GM19238 (cell line): ENCODE measurements at regions not wholly inside any gene's neighbourhood (a gene's known extent, or its start where the extent isn't known, plus 50 kb on each side); places are given as distances from the start of the nearest gene placed in this dataset.

ENCODE experiments used
- DNase-seq: peaks from one replicate; pipeline ENCODE4 v3.0.0; 2011; ENCODE audit warnings: low spot score; ENCODE audit not compliant: insufficient read length

- DNase-seq: no peak
Measured at GRCh38 chr19:30151081-30151480, 209.0 kb downstream of the URI1 start.

- DNase-seq: no peak
Measured at GRCh38 chr19:30152510-30153291, 210.7 kb downstream of the URI1 start.

- DNase-seq: peak; percentile 27
Measured at GRCh38 chr19:30153326-30154210, 211.5 kb downstream of the URI1 start.

GRCh38 chr19:30154410-30154809, 212.4 kb downstream of the URI1 start:
- DNase-seq: no peak

- no peak for DNase-seq
Measured at GRCh38 chr19:30155381-30156200, 213.6 kb downstream of the URI1 start.

GRCh38 chr19:30156646-30157045, 214.6 kb downstream of the URI1 start:
- DNase-seq: no peak

- DNase-seq: no peak
Measured at GRCh38 chr19:30158067-30158892, 213.9 kb upstream of the ZNF536 start.

GRCh38 chr19:30158893-30159245, 213.3 kb upstream of the ZNF536 start:
- DNase-seq: no peak

GRCh38 chr19:30159636-30160035, 212.5 kb upstream of the ZNF536 start:
- no peak for DNase-seq

GRCh38 chr19:30160426-30160825, 211.8 kb upstream of the ZNF536 start:
- DNase-seq: no peak

GRCh38 chr19:30161021-30161655, 211.0 kb upstream of the ZNF536 start:
- DNase-seq: no peak

GRCh38 chr19:30161770-30162169, 210.4 kb upstream of the ZNF536 start:
- no peak for DNase-seq

GRCh38 chr19:30162718-30163117, 209.5 kb upstream of the ZNF536 start:
- no peak for DNase-seq

- DNase-seq: no peak
Measured at GRCh38 chr19:30163663-30164062, 208.5 kb upstream of the ZNF536 start.

- no peak for DNase-seq
Measured at GRCh38 chr19:30165228-30165813, 206.9 kb upstream of the ZNF536 start.

- no peak for DNase-seq
Measured at GRCh38 chr19:30167206-30167868, 204.8 kb upstream of the ZNF536 start.

- DNase-seq: no peak
Measured at GRCh38 chr19:30167976-30168635, 204.1 kb upstream of the ZNF536 start.

- DNase-seq: no peak
Measured at GRCh38 chr19:30168760-30169159, 203.4 kb upstream of the ZNF536 start.
